GM10248 (cell line): ENCODE measurements at regions not wholly inside any gene's neighbourhood (a gene's known extent, or its start where the extent isn't known, plus 50 kb on each side); places are given as distances from the start of the nearest gene placed in this dataset.

Experiments
- CTCF ChIA-PET: fragments of 300-600 bp; sonication (Branson Sonifier 250); formaldehyde crosslinking; extraction: SDS; loops from one replicate; lab custom pipeline; 2021; ENCODE audit warnings: antibody characterized with exemption; lab: Yijun Ruan, JAX
- POLR2A ChIA-PET: fragments of 350-650 bp; sonication (Branson Sonifier 250); formaldehyde crosslinking; extraction: SDS; loops from one replicate; lab custom pipeline; 2020; ENCODE audit warnings: antibody characterized with exemption; lab: Yijun Ruan, JAX
- DNase-seq: peaks from one replicate; pipeline ENCODE4 v3.0.0; 2012; ENCODE audit errors: extremely low spot score
- TF ChIP-seq, protein P1 (sequence below): IDR thresholded peaks from 2 replicates; pipeline ENCODE4 v1.5.1; 2012; ENCODE audit warnings: mild to moderate bottlenecking, low read depth; ENCODE audit errors: extremely low read depth, missing control alignments, control extremely low read depth

DNA sequence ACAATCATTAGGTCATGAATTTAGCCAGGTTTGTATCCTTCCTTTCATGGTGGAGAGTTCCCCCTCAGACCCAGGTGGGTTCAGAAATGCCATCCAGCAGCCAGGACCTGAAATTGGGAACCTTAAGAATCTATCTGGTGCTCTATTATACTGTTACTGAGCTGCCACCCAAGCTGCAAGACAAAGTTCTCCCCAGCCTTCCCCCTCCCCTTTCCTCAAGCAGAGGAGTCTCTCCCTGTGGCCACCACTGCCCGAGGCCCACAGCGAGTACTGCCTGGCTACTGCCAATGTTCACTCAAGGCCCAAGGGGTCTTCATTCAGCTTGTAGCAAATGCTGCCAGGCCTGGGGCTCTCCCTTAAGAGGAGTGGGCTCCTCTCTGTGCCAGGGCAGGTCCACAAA lies 133.8 kb downstream of the TMEM38B start:
- no peak for DNase-seq
- TF ChIP-seq, protein P1, sequence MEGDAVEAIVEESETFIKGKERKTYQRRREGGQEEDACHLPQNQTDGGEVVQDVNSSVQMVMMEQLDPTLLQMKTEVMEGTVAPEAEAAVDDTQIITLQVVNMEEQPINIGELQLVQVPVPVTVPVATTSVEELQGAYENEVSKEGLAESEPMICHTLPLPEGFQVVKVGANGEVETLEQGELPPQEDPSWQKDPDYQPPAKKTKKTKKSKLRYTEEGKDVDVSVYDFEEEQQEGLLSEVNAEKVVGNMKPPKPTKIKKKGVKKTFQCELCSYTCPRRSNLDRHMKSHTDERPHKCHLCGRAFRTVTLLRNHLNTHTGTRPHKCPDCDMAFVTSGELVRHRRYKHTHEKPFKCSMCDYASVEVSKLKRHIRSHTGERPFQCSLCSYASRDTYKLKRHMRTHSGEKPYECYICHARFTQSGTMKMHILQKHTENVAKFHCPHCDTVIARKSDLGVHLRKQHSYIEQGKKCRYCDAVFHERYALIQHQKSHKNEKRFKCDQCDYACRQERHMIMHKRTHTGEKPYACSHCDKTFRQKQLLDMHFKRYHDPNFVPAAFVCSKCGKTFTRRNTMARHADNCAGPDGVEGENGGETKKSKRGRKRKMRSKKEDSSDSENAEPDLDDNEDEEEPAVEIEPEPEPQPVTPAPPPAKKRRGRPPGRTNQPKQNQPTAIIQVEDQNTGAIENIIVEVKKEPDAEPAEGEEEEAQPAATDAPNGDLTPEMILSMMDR, result no peak
- POLR2A ChIA-PET, result no interaction called here
- CTCF ChIA-PET, result interaction anchor here (1.6 to 3.8 kb wide), 3 partner anchors 8 to 14 kb away, joined by 3 to 16 read pairs (median 8); no protein-coding TSS in a partner anchor

DNA sequence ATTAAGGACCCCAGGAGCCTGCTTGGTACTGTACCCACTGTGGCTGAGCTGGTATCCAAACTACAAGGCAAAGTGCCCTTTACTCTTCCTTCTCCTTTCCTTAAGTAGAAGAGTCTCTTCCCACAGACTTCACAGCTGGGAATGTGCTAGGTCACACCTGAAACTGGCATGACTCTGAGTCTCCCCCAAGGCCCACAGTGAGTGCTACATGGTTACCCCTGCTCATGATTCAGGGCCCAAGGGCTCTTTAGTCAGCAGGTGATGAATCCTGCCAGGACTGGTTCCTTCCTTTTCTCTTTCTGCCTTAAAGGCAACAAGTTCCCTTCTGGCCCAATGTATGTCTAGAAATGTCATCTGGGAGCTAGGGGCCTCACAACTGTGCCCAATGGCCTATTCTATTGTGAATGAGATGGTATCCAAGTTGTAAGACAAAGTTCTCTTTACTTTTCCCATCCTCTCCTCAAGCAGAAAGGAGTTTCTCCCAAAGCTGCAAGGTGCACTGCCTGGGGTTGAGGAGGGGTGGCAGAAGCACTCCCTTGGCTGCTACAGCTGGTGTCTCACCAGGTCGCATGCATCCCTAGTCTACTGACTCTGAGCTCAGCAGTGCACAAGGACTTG lies 134.4 kb downstream of the TMEM38B start:
- CTCF ChIA-PET, result interaction anchor here (1.6 to 3.8 kb wide), 3 partner anchors 8 to 13 kb away, joined by 3 to 16 read pairs (median 8); no protein-coding TSS in a partner anchor
- POLR2A ChIA-PET, result no interaction called here
- TF ChIP-seq, protein P1, result no peak
- no peak for DNase-seq

DNA sequence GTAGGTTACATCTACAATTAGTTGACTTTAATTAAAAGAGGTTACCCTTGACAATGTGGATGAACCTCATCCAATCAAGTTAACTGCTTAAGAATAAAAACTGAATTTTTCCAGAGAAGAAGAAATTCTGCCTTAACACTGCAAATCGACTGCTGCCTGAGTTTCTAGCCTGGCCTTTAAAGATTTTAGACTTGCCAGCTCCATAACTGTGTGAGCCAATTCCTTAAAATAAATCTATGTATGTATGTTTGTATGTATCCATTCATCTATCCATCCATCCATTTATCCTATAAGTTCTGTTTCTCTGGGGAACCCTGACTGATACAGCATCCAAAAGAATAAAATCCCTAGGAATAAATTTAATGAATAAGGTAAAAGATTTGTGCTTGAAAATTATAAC lies 136.1 kb downstream of the TMEM38B start:
- TF ChIP-seq, protein P1, result no peak
- no peak for DNase-seq
- POLR2A ChIA-PET, result no interaction called here
- CTCF ChIA-PET, result interaction anchor here (1.6 kb wide), 1 partner anchor 12 kb away, joined by 5 read pairs; no protein-coding TSS in a partner anchor

DNA sequence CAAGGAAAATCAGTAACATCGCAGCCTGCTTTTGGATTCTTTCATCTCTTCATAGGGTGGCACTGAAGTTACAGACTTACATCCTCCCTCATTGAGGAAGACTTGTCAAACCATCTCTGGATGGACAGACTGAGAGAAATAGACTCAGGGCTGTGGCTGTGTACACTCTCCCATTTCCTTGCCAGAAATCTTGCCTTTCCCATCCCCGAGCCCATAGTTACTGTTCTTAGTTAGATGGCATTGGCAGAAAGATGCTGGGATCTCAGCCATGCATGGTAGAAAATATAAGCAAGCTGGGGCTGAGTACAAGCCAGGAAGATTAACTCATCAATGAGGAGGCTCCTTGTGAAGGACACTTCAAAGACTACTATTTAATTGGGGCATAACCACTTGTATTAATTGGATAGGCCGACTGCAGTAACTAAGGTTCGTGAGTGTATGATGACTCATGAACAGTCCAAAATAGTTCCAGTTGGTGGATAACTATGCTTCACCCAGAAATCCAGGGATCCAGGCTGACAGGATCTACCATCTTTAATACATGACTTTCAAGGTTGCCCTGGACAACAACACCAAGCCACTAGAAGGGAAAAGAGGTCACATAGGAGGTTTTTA lies 137.9 kb downstream of the TMEM38B start:
- CTCF ChIA-PET, result interaction anchor here (1.7 kb wide), 1 partner anchor 9 kb away, joined by 3 read pairs; no protein-coding TSS in a partner anchor
- TF ChIP-seq, protein P1, result no peak
- POLR2A ChIA-PET, result no interaction called here
- no peak for DNase-seq

DNA sequence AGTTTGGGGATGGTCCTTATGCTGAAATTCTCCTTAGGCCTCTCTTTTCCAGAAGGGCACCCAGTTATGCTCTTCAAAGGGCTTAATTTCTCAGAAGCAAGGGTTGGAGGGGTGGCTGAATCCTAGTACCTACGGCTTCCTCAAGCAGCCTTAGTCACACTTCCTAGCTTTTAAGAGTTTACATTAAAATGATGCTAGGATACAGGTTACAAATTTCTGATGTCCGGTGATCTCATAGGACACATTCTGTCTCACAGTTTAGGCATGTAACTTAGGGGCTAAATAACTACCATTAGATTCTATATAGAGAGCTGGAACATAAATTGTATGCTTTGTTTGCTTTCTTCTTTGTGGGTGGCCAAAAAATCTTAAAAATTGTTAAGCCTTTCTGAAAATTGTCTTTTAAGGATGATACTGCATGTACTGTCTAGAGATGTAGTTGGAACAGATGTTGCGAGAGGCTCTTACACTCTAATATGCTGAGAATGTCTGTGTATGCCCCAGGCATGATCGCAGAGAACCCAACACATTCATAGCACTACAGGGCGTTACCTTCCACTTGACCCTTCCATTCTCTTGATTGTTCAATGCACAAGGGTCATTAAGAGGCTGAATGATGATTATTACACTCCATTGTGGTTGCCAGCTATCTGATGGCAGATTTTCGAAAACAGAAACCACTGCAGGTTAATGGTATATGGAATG lies 139.1 kb downstream of the TMEM38B start:
- TF ChIP-seq, protein P1, result no peak
- CTCF ChIA-PET, result interaction anchor here (1.7 kb wide), 1 partner anchor 8 kb away, joined by 3 read pairs; no protein-coding TSS in a partner anchor
- POLR2A ChIA-PET, result no interaction called here
- no peak for DNase-seq

DNA sequence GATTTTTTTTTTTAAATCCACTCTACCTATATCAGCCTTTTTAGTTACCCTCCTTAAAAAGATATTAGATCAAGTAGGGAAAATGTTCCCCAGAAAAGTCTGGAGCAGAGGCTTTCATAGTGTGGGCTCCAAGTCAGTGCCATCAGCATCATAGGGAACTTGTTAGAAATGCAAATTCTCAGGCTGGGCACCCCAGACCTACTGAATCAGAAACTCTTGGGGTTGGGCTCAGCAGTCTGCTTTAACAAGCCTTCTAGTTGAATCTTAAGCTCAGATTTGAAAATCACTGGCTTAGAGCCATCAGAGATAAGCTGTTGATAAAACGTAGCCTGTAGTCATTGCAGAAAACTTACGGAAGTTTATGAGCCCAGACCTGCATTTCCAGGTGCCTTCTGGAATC lies 140.1 kb downstream of the TMEM38B start:
- CTCF ChIA-PET, result no interaction called here
- DNase-seq, result no peak
- TF ChIP-seq, protein P1, result no peak
- POLR2A ChIA-PET, result no interaction called here
